ENCODE measurements at regions not wholly inside any gene's neighbourhood (a gene's known extent, or its start where the extent isn't known, plus 50 kb on each side); places are given as distances from the start of the nearest gene placed in this dataset.
"Not testable (repeated sequence)": the region's sequence is repeated elsewhere in the genome, so short reads cannot be mapped to it uniquely, and the experiment has no call there.

GRCh38 chr21:24483361-24483760 is 1123.9 kb downstream of the MRPL39 start:
- TF ChIP-seq CTCF (IDR thresholded peaks at IDR 0.05; ENCODE audit: borderline replicate concordance, extremely low read depth, low read length, poor library complexity, severe bottlenecking); EZH2 (IDR thresholded peaks at IDR 0.05; ENCODE audit: borderline replicate concordance, low read depth, low read length, severe bottlenecking): not testable (repeated sequence)

Measured in DND-41 (cell line).